ENCODE measurements at regions not wholly inside any gene's neighbourhood (a gene's known extent, or its start where the extent isn't known, plus 50 kb on each side); places are given as distances from the start of the nearest gene placed in this dataset.

- no peak overlapping the region for H3K27ac ChIP-seq (ENCODE audit: low read length in 2 of 2)
- Mint-ChIP-seq H3K4me1 (no peaks in the 10 kb centered on the region), H3K27ac (no peak overlapping the region), H3K9me3 (ENCODE audit: insufficient read depth) (no peaks in the 10 kb centered on the region), H3K4me3 (no peak overlapping the region), H3K27me3 (peaks cover 41% of the 10 kb centered on the region)
- H3K79me2 ChIP-seq (ENCODE audit: control insufficient read depth, insufficient read depth, low read length) = no peaks in the 10 kb centered on the region
- TF ChIP-seq EZH2 (IDR thresholded peaks at IDR 0.05; ENCODE audit: borderline replicate concordance, insufficient read depth, low read depth, low read length, poor library complexity, severe bottlenecking) (no peak), CTCF (IDR thresholded peaks at IDR 0.05) (no peak)
- ChIA-PET POLR2A (no interaction called here), CTCF (no interaction called here)
- intact Hi-C loops (cut with micrococcal nuclease) = no loop called here
- peaks cover 0 to 5% (median 0%) of the 10 kb centered on the region in 4 experiments for H3K27me3 ChIP-seq (replicated peaks in 1 of 4; ENCODE audit: control extremely low read depth in 1 of 4, control insufficient read depth in 3 of 4, insufficient read depth in 4 of 4, low read length in 3 of 4)
- no peaks in the 10 kb centered on the region for H3K4me1 ChIP-seq (ENCODE audit: control insufficient read depth in 2 of 2, insufficient read depth in 2 of 2, low read length in 2 of 2)
- H3K36me3 ChIP-seq (replicated peaks in 1 of 2; ENCODE audit: control extremely low read depth in 1 of 2, control insufficient read depth in 1 of 2, extremely low read depth in 1 of 2, insufficient read depth in 2 of 2, low read length in 1 of 2) = no peaks in the 10 kb centered on the region
- H4K20me1 ChIP-seq (ENCODE audit: control insufficient read depth, insufficient read depth, low read length, poor library complexity, severe bottlenecking) = no peaks in the 10 kb centered on the region
- DNase-seq (no peak), ATAC-seq (ENCODE audit: low read depth) (no peak)
- H3K4me3 ChIP-seq (ENCODE audit: control extremely low read depth in 1 of 5, extremely low read depth in 1 of 5, insufficient read depth in 1 of 5, low read depth in 2 of 5, low read length in 4 of 5) = no peak overlapping the region
- WGBS (ENCODE audit: insufficient coverage) = no CpG with 5 or more reads among the region's 1 CpG
- H3K9ac ChIP-seq (ENCODE audit: low read length) = no peak overlapping the region
- no peaks in the 10 kb centered on the region for H3K9me3 ChIP-seq (ENCODE audit: control extremely low read depth in 1 of 3, control insufficient read depth in 2 of 3, insufficient read depth in 1 of 3, low read length in 2 of 3)
- no peak overlapping the region for H2AFZ ChIP-seq (ENCODE audit: insufficient read depth, low read depth, low read length, poor library complexity, severe bottlenecking)
- H3K4me2 ChIP-seq (replicated peaks; ENCODE audit: low read depth, low read length, poor library complexity, severe bottlenecking) = no peak overlapping the region
These were observed 164.5 kb upstream of the CCL2 start for GRCh38 chr17:34090593-34090992.

- no peak overlapping the region for H3K27ac Mint-ChIP-seq
- no peak overlapping the region for H2AFZ ChIP-seq (ENCODE audit: insufficient read depth, low read depth, low read length, poor library complexity, severe bottlenecking)
- peaks cover 47% of the 10 kb centered on the region for H3K27me3 Mint-ChIP-seq
- H3K4me3 ChIP-seq (ENCODE audit: control extremely low read depth in 1 of 5, extremely low read depth in 1 of 5, insufficient read depth in 1 of 5, low read depth in 2 of 5, low read length in 4 of 5) = no peak overlapping the region
- CTCF ChIA-PET = no interaction called here
- peaks cover 0 to 5% (median 1%) of the 10 kb centered on the region in 4 experiments for H3K27me3 ChIP-seq (replicated peaks in 1 of 4; ENCODE audit: control extremely low read depth in 1 of 4, control insufficient read depth in 3 of 4, insufficient read depth in 4 of 4, low read length in 3 of 4)
- no peaks in the 10 kb centered on the region for H3K9me3 ChIP-seq (ENCODE audit: control extremely low read depth in 1 of 3, control insufficient read depth in 2 of 3, insufficient read depth in 1 of 3, low read length in 2 of 3)
- H3K9ac ChIP-seq (ENCODE audit: low read length) = no peak overlapping the region
- POLR2A ChIA-PET = no interaction called here
- WGBS (ENCODE audit: insufficient coverage) = 90% methylated on average over 1 of the region's 3 CpGs
- DNase-seq (no peak), ATAC-seq (ENCODE audit: low read depth) (no peak)
- no peaks in the 10 kb centered on the region for H3K36me3 ChIP-seq (replicated peaks in 1 of 2; ENCODE audit: control extremely low read depth in 1 of 2, control insufficient read depth in 1 of 2, extremely low read depth in 1 of 2, insufficient read depth in 2 of 2, low read length in 1 of 2)
- H3K79me2 ChIP-seq (ENCODE audit: control insufficient read depth, insufficient read depth, low read length) = no peaks in the 10 kb centered on the region
- no peaks in the 10 kb centered on the region for H3K9me3 Mint-ChIP-seq (ENCODE audit: insufficient read depth)
- no peaks in the 10 kb centered on the region for H3K4me1 ChIP-seq (ENCODE audit: control insufficient read depth in 2 of 2, insufficient read depth in 2 of 2, low read length in 2 of 2)
- no peak overlapping the region for H3K4me3 Mint-ChIP-seq
- no peaks in the 10 kb centered on the region for H4K20me1 ChIP-seq (ENCODE audit: control insufficient read depth, insufficient read depth, low read length, poor library complexity, severe bottlenecking)
- H3K4me2 ChIP-seq (replicated peaks; ENCODE audit: low read depth, low read length, poor library complexity, severe bottlenecking) = no peak overlapping the region
- TF ChIP-seq EZH2 (IDR thresholded peaks at IDR 0.05; ENCODE audit: borderline replicate concordance, insufficient read depth, low read depth, low read length, poor library complexity, severe bottlenecking) (no peak), CTCF (IDR thresholded peaks at IDR 0.05) (no peak)
- no peaks in the 10 kb centered on the region for H3K4me1 Mint-ChIP-seq
- no peak overlapping the region for H3K27ac ChIP-seq (ENCODE audit: low read length in 2 of 2)
- intact Hi-C loops (cut with micrococcal nuclease) = no loop called here
These were observed 163.1 kb upstream of the CCL2 start for GRCh38 chr17:34091975-34092374.
